IgD-negative memory B cell (primary cell): ENCODE measurements at regions not wholly inside any gene's neighbourhood (a gene's known extent, or its start where the extent isn't known, plus 50 kb on each side); places are given as distances from the start of the nearest gene placed in this dataset.

ENCODE experiments used
- H3K27ac Mint-ChIP-seq, 3 donors: one replicate each; pipeline ENCODE4 v1.8.0; 2020 to 2022; ENCODE audit warnings: mild to moderate bottlenecking in 3 of 3, mixed read lengths in 3 of 3, moderate library complexity in 1 of 3
- H3K27me3 Mint-ChIP-seq: one replicate; pipeline ENCODE4 v1.8.0; 2021; ENCODE audit warnings: mixed read lengths
- H3K36me3 Mint-ChIP-seq: one replicate; pipeline ENCODE4 v1.8.0; 2020; ENCODE audit warnings: mild to moderate bottlenecking, mixed read lengths
- H3K4me1 Mint-ChIP-seq, 3 donors: one replicate each; pipeline ENCODE4 v1.8.0; 2020 to 2022; ENCODE audit warnings: mixed read lengths in 3 of 3, mild to moderate bottlenecking in 1 of 3
- H3K4me3 Mint-ChIP-seq, 4 donors: one replicate each; pipeline ENCODE4 v1.8.0; 2020 to 2022; ENCODE audit warnings: mild to moderate bottlenecking in 4 of 4, mixed read lengths in 4 of 4, moderate library complexity in 3 of 4
- H3K9me3 Mint-ChIP-seq, 3 donors: one replicate each; pipeline ENCODE4 v1.8.0; 2020 to 2021; ENCODE audit warnings: mixed read lengths in 3 of 3, mild to moderate bottlenecking in 1 of 3

DNA sequence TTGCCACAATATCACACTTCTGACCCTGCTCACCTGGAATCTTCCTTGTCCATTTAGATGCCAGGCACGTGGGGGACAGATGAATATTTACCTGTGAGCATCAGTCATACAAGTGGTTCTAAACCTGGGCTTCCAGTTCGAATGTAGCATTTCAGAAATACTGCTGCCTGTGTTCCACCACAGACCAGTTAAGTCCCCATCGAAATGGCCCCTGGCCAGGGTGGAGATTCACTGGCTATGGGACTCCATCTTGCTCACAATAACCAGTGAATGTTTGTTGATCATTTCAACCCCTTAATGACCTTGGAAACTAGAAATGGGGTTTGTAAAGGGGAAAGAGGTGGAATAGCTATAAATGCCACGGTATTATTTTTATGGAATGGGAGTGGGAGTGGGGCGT, 73.8 kb downstream of the CLDN34 start:
- H3K36me3 Mint-ChIP-seq: no peaks in the 10 kb centered on the region
- no peaks in the 10 kb centered on the region for H3K27me3 Mint-ChIP-seq
- H3K9me3 Mint-ChIP-seq: no peaks in the 10 kb centered on the region
- H3K27ac Mint-ChIP-seq: no peak overlapping the region
- H3K4me1 Mint-ChIP-seq: peaks cover 0 to 5% (median 0%) of the 10 kb centered on the region in 3 donors
- H3K4me3 Mint-ChIP-seq: no peak overlapping the region

DNA sequence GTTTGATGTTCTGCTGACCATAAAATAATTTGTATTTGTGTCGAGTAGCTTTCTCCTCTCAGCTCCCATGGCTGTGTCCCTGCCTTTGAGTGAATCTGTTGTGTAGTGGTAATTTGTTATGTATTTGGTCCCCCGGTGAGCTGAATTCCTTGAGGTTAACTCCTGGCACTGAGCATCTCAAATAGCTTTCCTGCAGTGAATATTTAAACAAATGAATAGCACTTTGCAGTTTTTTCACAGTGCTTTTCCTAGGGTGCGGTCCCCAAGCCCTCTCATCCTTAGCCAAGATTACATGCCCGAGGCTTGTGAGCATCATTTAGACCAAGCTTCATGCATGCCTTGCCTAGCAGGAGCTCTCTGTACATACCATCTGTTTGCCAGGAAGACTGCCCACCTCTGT, 74.2 kb downstream of the CLDN34 start:
- Mint-ChIP-seq H3K27me3 (no peaks in the 10 kb centered on the region), H3K27ac (no peak overlapping the region), H3K9me3 (no peaks in the 10 kb centered on the region), H3K4me3 (no peak overlapping the region), H3K4me1 (peaks cover 0 to 5% (median 0%) of the 10 kb centered on the region in 3 donors), H3K36me3 (no peaks in the 10 kb centered on the region)

DNA sequence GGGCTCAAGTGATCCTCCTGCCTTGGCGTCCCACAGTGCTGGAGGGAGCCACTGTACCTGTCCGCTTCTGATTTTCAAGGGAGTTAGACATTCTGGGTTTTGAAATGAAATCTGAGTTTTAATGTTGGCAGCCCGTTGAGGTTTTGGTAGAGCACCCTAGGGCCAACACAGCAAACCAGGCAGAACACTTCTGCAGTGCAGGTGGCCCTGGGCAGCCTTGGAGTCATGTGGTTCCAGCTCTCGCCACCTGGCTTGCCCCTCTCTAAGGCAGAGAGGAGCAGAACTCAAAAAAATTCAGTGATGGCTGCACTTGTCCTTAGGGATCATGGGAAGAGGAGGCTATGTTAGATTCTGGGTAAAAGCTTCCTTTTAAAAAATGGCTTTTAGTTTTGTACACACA, 74.9 kb downstream of the CLDN34 start:
- H3K4me3 Mint-ChIP-seq: peak overlapping the region in 1 of 4 donors; percentile 73
- no peaks in the 10 kb centered on the region for H3K27me3 Mint-ChIP-seq
- H3K36me3 Mint-ChIP-seq: no peaks in the 10 kb centered on the region
- no peaks in the 10 kb centered on the region for H3K9me3 Mint-ChIP-seq
- peaks cover 0 to 4% (median 0%) of the 10 kb centered on the region in 3 donors for H3K4me1 Mint-ChIP-seq
- no peak overlapping the region for H3K27ac Mint-ChIP-seq

DNA sequence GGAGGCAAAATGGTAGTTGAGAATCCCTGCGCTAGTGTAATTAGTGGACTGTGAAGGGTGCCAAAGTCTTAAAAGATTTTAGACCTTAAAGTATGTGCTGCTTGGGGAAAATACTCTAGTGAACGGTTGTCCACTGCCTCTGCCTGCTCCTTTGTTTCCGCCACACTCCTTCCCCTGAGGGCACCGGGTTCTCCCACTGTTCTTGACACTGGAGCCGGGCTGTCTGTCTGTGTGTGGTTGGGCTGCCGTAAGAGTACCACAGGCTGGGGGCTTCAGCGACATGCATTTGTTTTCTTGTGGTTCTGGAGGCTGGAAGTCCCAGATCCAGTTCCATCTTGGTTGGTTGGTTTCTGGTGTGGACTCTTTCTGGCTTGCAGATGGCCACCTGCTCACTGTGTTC, 76.2 kb downstream of the CLDN34 start:
- Mint-ChIP-seq H3K27ac (no peak overlapping the region), H3K4me1 (peaks cover 0 to 4% (median 0%) of the 10 kb centered on the region in 3 donors), H3K36me3 (no peaks in the 10 kb centered on the region), H3K9me3 (no peaks in the 10 kb centered on the region), H3K4me3 (no peak overlapping the region), H3K27me3 (peaks cover 2% of the 10 kb centered on the region)

DNA sequence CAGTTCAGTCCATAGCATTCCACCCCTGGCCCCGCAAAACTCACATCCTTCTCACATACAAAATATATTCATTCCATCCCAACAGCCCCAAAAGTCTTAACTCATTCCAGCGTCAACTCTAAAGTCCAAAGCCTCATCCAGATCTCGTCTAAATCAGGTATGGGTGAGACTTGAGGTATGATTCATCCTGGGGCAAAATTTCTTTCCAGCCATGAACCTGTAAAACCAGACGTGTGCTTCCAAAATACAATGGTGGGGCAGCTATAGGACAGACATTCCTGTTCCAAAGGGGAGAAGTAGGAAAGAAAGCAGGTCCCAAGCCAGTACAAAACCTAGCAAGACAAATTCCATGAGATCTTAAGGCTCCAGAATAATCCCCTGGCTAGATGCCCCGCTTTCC, 76.9 kb downstream of the CLDN34 start:
- peaks cover 2% of the 10 kb centered on the region for H3K27me3 Mint-ChIP-seq
- H3K36me3 Mint-ChIP-seq: no peaks in the 10 kb centered on the region
- H3K27ac Mint-ChIP-seq: no peak overlapping the region
- no peaks in the 10 kb centered on the region for H3K9me3 Mint-ChIP-seq
- peaks cover 0 to 4% (median 0%) of the 10 kb centered on the region in 3 donors for H3K4me1 Mint-ChIP-seq
- no peak overlapping the region for H3K4me3 Mint-ChIP-seq

DNA sequence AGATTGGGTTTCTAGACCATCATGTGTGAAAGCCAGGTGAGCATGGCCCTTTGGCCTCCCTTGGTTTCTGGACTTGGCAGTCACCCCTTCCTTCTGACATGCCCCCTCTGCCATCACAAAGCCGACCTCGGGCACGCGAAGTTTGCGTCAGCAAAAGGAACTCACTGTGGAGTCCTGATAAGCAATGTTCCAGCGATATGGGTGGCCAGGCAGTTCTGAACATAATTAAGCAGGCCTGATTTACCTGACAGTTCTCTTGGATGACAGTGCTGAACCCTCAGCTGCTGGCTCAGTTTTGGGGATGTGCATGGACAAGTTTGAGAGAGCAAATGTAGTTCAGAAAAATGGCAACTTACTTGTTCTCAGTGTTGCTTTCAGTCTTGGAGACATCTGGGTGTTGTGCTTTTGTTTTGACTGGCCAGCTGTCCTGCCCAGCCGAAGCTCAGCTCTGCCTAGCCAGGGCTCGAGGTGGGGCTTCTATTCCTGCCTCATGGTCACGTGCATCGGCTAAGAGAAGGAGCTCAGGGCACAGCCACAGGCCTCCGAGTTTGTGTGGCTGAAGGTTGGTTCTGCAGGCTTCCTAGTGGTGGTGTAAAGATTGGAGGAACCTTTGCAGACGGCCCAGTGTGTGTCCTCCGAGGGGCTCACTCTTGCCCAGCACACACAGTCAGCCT, 78.3 kb downstream of the CLDN34 start:
- H3K27ac Mint-ChIP-seq: no peak overlapping the region
- H3K4me1 Mint-ChIP-seq: peaks cover 0 to 7% (median 2%) of the 10 kb centered on the region in 3 donors
- peaks cover 3% of the 10 kb centered on the region for H3K27me3 Mint-ChIP-seq
- H3K36me3 Mint-ChIP-seq: no peaks in the 10 kb centered on the region
- H3K9me3 Mint-ChIP-seq: peaks cover 0 to 2% (median 0%) of the 10 kb centered on the region in 3 donors
- no peak overlapping the region for H3K4me3 Mint-ChIP-seq

DNA sequence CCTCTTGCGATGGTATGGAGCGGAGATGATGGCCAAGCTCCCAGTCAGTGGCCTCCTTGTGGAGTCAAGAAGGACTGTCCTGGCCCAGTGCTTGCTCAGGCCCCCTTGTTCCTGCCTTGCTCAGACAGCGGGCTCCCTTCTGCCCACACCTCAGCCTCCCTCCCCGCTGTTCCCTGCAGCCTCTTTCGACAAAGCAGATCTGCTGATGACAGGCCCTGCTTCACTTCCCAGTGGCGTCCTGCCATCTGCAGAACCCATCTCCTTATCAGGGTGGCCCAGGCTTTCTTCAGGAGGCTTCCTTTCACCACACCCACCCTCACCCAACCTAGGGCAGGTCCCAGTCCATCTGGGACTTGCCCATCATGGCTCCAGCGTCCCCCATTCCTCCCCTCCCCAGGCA, 80.0 kb downstream of the CLDN34 start:
- no peak overlapping the region for H3K27ac Mint-ChIP-seq
- no peak overlapping the region for H3K4me3 Mint-ChIP-seq
- no peaks in the 10 kb centered on the region for H3K36me3 Mint-ChIP-seq
- peaks cover 3% of the 10 kb centered on the region for H3K27me3 Mint-ChIP-seq
- peaks cover 0 to 14% (median 2%) of the 10 kb centered on the region in 3 donors for H3K4me1 Mint-ChIP-seq
- H3K9me3 Mint-ChIP-seq: peaks cover 0 to 2% (median 0%) of the 10 kb centered on the region in 3 donors

DNA sequence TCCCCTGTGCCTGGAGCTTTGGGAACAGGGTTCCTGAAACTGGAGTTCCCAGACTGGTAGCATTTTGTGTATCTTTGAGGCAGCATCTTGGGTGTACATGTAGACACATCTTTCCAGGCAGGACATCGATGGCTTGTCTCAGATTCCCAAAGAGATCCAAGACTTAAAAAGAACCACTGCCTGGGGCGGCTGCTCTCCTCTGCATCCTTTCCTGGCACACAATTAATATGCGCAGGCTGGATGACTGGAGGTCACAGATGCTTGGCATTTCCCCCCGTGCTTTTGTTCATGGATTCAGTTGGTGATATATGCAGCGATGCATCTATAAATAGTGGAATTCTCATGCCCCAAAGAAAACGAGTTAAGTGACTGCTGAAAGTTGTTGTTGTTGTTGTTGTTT, 80.5 kb downstream of the CLDN34 start:
- peaks cover 0 to 16% (median 2%) of the 10 kb centered on the region in 3 donors for H3K4me1 Mint-ChIP-seq
- no peak overlapping the region for H3K27ac Mint-ChIP-seq
- H3K36me3 Mint-ChIP-seq: no peaks in the 10 kb centered on the region
- H3K27me3 Mint-ChIP-seq: peaks cover 3% of the 10 kb centered on the region
- peaks cover 0 to 2% (median 0%) of the 10 kb centered on the region in 3 donors for H3K9me3 Mint-ChIP-seq
- no peak overlapping the region for H3K4me3 Mint-ChIP-seq

DNA sequence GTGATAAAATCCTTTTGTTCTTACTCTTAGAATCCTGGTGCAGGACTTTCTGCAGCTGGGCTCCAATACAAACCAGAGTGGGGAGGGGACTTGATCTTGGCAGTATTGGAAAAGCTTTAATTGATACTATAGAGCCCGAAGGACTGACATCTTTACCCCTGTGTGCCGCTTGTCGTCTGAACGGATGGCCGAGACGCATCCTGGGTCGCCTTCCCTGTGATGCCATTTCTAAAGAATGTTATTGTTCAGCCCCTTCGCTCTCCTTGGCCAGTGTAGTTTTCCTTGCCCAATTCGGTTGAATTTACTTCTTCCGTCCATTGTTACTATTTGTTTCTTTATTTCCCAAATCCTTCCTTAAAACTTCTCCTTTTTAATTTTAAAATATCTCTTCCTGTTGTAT, 80.9 kb downstream of the CLDN34 start:
- Mint-ChIP-seq H3K4me3 (no peak overlapping the region), H3K4me1 (peaks cover 4 to 21% (median 5%) of the 10 kb centered on the region in 3 donors), H3K9me3 (peaks cover 0 to 2% (median 0%) of the 10 kb centered on the region in 3 donors), H3K27ac (no peak overlapping the region), H3K27me3 (peaks cover 3% of the 10 kb centered on the region), H3K36me3 (no peaks in the 10 kb centered on the region)

DNA sequence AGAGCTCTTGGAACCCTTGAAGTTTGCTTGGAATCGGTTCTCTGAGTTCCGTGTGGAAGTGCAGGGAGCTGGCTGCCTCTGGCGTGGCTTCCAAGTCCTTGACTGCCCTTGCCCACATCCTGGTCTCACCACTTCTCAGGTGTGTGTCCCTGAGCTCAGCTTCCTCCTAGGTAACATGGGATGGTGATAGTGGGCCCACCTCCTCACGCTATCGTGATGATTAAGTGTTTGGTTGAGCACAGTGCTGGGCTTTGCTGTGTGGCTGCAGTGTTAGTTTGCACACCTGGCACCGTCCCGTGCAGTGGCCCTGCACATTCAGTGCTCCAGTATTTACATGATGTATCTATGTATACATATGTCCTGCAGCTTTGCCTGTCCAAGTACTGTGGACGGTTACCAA, 81.5 kb downstream of the CLDN34 start:
- Mint-ChIP-seq H3K9me3 (peaks cover 0 to 2% (median 0%) of the 10 kb centered on the region in 3 donors), H3K27ac (no peak overlapping the region), H3K27me3 (peaks cover 3% of the 10 kb centered on the region), H3K4me3 (no peak overlapping the region), H3K4me1 (peaks cover 6 to 24% (median 8%) of the 10 kb centered on the region in 3 donors), H3K36me3 (no peaks in the 10 kb centered on the region)

DNA sequence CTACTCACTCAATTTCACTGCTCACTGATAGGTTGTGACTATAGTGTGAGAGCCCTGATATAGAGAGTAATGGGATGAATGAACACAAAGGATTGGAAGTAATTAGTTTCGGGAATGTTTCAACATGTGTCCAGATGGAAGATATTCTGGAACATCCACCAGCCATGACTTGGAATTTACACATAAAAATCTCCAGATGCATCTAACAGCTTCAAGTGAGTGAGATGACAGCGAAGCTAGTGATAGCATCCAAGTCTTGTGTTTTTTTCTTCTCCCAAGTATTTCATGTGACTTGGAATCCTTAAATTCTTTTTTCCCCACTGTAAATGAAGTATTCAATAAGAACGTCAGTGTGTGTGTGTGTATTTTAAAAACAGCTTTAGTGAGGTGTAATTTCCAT, 82.1 kb downstream of the CLDN34 start:
- Mint-ChIP-seq H3K36me3 (no peaks in the 10 kb centered on the region), H3K4me3 (no peak overlapping the region), H3K27me3 (peaks cover 3% of the 10 kb centered on the region), H3K4me1 (peaks cover 6 to 22% (median 8%) of the 10 kb centered on the region in 3 donors), H3K27ac (peak overlapping the region in 1 of 3 donors; percentile 75), H3K9me3 (peaks cover 0 to 2% (median 0%) of the 10 kb centered on the region in 3 donors)

DNA sequence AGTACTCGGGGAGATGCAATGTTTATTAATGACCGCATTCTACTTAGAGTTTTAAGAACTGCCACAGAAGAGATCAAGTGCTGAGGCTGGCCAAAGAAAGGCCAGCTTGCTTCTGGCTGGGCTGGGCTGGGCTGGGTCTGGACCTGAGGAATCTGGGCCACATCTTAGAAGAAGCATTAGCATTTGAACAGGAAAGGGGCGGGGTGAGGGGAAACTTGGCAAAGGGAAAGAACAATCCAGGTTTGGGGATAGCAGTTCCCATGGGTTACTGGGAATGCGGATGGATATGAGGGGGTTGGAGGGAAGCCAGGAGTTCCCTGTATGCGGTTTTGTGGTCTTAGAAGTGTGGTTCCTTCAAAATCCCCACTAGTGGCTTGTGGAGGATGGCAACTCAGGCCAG, 83.3 kb downstream of the CLDN34 start:
- H3K9me3 Mint-ChIP-seq: peaks cover 0 to 4% (median 0%) of the 10 kb centered on the region in 3 donors
- peak overlapping the region in 1 of 3 donors; percentile 18 for H3K27ac Mint-ChIP-seq
- peaks cover 6 to 22% (median 8%) of the 10 kb centered on the region in 3 donors for H3K4me1 Mint-ChIP-seq
- no peak overlapping the region for H3K4me3 Mint-ChIP-seq
- H3K27me3 Mint-ChIP-seq: peaks cover 3% of the 10 kb centered on the region
- no peaks in the 10 kb centered on the region for H3K36me3 Mint-ChIP-seq

DNA sequence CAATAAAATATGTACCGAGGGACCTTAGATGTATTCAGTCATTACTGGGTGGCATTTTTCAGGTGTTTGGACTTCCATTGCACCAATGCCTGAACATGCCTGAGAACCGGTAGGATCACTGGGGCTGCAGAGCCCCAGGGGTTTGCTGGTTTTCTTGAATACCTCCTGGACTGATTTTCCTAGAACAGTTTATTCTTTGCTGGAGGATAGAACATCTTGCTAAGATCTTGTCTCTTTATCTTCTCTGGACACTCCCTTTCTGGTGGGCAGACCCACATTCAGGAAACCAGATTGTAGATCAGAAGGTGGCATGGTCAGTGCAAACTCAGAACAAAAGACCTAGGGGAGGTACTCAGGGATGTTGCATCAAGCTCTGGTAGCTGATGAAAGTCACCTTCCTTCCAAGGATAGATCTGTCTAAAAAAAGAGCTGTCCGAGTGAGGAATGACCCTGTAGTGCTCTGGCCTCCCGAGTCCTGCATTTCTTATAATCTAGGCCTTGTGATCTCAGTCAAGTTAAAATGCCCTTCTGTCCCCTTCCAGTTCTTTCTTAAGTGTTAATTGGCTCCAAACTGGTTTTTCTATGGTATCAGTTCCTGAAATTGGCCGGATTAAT, 84.8 kb downstream of the CLDN34 start:
- Mint-ChIP-seq H3K4me3 (no peak overlapping the region), H3K4me1 (peaks cover 6 to 22% (median 8%) of the 10 kb centered on the region in 3 donors), H3K36me3 (no peaks in the 10 kb centered on the region), H3K27me3 (peaks cover 3% of the 10 kb centered on the region), H3K27ac (no peak overlapping the region), H3K9me3 (peaks cover 0 to 4% (median 0%) of the 10 kb centered on the region in 3 donors)

DNA sequence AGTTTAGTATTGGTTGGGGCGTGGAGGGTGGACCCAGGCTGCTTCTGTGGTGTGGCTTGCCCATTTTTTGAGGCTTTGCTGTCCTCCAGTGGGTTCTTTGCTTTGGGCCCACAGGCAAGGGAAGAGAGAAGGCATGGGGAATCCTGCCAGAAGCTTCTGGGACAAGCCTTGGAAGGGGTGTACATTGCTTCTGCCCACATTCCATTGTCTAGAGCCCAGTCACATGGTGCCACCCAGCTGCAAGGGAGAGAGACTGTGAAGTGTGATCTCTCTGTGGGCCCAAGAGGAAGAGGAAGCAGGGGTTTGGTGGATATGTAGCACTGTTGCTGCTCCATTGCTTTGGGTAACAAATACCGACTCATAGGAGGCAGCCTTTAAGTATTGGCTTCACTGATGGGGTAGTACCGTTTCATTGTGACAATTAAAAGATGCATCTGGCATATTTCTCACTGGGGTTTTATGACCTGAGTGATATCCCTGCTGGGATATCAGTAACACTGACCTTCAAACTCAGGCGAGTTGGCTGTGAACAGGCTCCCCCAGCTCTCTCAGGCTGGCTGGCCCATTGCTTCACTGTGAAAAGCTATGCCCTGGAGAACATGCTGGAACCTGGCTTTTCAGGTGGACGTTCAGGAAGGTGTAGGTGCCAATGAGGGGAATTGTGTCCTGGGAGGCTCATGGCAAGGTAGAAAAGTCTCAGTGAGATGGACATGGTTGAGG, 85.9 kb downstream of the CLDN34 start:
- peak overlapping the region in 1 of 4 donors; percentile 72 for H3K4me3 Mint-ChIP-seq
- H3K27me3 Mint-ChIP-seq: peaks cover 2% of the 10 kb centered on the region
- H3K27ac Mint-ChIP-seq: peak overlapping the region in 1 of 3 donors; percentile 29
- peaks cover 6 to 22% (median 8%) of the 10 kb centered on the region in 3 donors for H3K4me1 Mint-ChIP-seq
- no peaks in the 10 kb centered on the region for H3K36me3 Mint-ChIP-seq
- H3K9me3 Mint-ChIP-seq: peaks cover 0 to 4% (median 0%) of the 10 kb centered on the region in 3 donors

DNA sequence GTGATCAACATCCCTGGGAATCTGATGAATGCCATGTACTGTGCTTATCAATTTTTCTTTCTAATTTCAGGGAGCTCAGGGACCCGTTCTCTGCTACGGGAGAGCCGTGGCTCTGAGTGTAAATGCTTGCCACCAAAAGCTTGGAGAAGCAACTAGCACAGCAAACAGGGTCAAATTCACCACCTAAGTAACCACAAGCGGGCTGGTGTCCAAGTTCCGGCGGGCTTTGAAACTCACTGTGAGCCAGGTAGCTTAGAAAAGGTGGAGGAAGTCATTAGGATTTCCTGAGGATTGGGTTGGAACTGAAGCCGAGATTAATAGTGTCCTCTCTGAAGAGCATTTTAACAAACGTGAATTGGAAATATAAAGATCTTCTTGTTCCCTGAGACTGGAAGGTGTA, 87.2 kb downstream of the CLDN34 start:
- Mint-ChIP-seq H3K4me1 (peaks cover 12 to 26% (median 12%) of the 10 kb centered on the region in 3 donors), H3K36me3 (no peaks in the 10 kb centered on the region), H3K4me3 (no peak overlapping the region), H3K9me3 (peaks cover 0 to 6% (median 0%) of the 10 kb centered on the region in 3 donors), H3K27me3 (peaks cover 2% of the 10 kb centered on the region), H3K27ac (no peak overlapping the region)
